EH (cell line): ENCODE measurements at regions not wholly inside any gene's neighbourhood (a gene's known extent, or its start where the extent isn't known, plus 50 kb on each side); places are given as distances from the start of the nearest gene placed in this dataset.

Source experiments
- DNase-seq: peaks from one replicate; pipeline ENCODE4 v3.0.0-alpha.2; 2015; ENCODE audit warnings: low read depth

GRCh38 chr3:68467465-68467864 lies 464.9 kb downstream of the TAFA4 start:
- DNase-seq, result no peak

DNA sequence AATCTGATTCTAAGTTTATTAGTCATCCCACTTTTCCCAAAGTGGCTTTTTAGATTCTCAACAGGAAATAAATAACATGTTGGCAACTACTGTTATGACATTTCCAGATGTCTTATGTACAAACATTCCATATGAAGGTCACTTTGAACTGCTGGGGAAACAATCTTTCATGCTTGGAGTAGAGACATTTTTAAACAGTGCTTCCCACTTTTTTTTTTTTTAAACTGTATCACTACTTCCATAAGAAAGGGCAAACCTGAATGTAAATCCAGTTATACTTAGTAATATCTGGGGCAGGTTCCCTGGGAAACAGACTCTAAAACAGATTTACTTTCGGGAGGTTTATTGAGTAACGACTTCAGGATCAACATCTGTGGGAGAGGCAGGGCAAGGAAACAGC lies 473.8 kb downstream of the TAFA4 start:
- no peak for DNase-seq

DNA sequence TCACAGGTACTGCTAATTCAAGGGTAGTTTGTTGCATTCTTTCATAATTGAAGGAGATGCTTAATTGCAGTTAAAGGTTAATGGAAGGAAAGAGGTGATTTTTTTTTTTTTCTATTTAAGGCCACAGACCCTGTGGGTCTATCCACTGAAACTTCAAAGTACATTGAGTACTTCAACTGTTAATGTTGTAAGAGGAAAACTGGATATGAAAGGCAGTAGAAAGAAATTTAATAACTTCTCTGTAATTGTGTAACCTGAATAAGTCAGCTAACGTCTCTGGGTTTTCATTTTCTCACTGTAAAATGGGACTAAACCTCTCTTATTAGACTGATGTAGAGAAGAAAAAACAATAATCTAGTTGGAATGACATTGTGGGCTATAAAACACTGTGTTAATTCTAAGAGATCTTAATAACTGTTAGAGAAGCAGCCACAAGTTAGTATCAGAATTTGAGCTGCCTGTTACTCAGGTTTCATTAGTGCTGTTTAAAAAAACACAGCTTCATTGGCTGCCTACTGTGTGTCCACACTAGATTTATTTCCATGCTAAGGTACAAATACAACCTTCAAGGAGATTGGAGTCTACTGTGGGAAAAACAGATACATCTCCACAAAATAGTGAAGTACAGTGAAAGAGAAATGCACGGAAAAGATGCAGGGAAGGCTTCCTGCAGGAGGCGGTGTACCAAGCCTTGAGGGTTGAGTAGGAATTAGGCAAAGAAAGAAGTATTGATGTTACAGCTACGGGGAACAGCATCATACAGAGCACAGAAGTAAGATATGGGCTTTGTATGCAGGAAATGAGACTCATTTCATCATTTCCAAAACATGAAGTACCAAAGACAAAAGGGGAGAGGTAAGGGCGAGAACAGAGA lies 483.6 kb downstream of the TAFA4 start:
- DNase-seq, result no peak

DNA sequence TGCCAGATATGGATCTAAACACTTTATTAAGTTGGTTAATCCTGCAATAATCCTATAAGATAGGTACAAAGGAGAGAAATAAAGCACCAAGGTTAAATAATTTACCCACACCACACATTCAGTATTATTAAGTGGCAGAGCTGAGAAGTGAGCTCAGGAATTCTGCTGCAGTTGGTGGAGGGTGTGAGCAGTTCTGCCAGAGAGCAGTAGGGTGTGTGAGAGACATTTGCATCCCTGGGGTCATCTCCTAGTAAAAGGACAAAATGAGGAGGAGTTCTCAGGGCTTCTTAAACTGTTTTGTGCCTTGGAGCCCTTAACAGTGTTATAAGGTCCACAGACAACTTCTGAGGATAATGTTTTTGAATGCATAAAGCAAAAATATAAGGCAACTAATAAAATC lies 484.5 kb downstream of the TAFA4 start:
- no peak for DNase-seq

DNA sequence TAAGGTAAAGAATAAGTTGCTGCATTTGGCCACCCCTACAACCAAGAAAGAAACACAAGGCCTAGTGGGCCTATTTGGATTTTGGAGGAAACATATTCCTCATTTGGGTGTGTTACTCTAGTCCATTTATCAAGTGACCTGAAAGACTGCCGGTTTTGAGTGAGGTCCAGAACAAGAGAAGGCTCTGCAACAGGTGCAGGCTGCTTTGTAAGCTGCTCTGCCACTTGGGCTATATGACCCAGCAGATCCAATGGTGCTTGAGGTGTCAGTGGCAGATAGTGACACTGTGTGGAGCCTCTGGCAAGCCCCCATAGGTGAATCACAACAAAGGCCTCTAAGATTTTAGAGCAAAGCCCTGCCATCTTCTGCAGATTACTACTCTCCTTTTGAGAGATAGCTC lies 491.3 kb downstream of the TAFA4 start:
- DNase-seq, result no peak

DNA sequence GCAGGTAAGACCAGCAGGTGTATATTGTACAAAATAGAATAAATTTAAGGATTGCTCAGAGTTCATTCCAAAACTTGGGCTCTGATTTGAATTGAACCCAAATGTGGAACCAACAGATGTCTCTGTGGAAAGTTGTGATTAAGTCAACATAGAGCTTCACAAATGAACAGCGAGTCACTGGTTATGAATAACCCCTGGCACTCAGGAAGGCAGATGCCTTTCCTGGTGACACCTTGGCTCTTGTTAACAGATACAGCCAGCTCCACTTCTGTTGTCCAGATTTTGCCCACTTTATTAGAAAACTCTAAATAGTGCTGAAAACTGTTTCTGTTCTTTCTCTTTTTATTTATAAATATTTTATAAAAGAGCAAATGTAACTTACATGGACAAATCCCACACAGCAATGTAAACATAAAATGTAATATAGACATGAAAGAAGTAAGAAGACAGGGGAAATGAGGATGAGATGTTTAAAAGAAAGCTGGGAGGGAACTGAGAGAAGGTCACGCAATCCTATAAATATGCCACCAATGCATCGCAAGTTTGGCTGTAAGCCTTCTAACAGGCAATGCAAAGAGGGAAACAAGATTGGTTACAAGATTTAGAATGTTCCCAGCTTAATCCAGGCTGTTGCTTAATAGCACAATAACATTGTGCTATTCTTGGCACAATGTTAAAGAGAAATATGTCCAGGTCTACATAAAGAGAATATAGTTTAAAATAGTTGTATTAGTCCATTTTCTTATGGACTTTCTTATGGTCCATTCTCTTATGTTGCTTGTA lies 495.5 kb downstream of the TAFA4 start:
- no peak for DNase-seq

- no peak for DNase-seq
These were observed 503.9 kb downstream of the TAFA4 start for GRCh38 chr3:68428495-68428894.

- no peak for DNase-seq
These were observed 507.4 kb downstream of the TAFA4 start for GRCh38 chr3:68424796-68425460.

- DNase-seq, result no peak
These were observed 523.7 kb downstream of the TAFA4 start for GRCh38 chr3:68408626-68409025.

- no peak for DNase-seq
These were observed 528.6 kb downstream of the TAFA4 start for GRCh38 chr3:68403741-68404140.

GRCh38 chr3:68402235-68402918 lies 530.0 kb downstream of the TAFA4 start:
- no peak for DNase-seq

DNA sequence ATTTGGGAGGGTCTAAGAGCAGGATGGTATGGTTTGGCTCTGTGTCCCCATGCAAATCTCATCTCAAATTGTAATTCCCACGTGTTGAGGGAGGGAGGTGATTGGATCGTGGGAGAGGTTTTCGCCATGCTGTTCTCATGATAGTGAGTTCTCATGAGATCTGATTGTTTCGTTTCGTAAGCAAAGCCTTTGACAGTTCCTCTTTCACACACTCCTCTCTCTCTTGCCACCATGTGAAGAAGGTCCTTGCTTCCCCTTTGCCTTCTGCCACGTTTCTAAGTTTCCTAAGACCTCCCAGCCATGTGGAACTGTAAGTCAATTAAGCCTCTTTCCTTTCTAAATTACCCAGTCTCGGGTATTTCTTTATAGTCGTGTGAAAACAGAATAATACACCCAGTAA lies 553.7 kb downstream of the TAFA4 start:
- no peak for DNase-seq

- DNase-seq, result no peak
These were observed 558.6 kb downstream of the TAFA4 start for GRCh38 chr3:68373727-68374126.

DNA sequence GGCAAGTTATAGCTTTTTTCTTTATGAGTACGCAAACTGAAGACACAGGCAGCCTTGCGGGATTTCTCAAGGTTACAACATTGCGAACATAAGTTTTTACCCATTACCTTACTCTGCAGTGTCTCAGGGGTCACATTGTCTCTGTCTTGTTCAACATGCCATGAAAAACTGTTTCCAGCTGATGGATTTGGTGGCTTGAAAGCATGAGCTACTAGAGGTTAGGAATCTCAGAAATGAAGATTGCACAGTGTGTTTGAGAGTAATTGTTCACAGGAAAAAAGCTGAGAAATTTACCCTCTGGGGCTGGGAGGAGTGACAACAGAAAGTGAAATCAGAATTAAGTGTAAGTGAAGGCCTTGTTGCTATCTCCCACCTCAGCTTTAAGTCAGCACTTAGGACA lies 568.6 kb downstream of the TAFA4 start:
- no peak for DNase-seq

DNA sequence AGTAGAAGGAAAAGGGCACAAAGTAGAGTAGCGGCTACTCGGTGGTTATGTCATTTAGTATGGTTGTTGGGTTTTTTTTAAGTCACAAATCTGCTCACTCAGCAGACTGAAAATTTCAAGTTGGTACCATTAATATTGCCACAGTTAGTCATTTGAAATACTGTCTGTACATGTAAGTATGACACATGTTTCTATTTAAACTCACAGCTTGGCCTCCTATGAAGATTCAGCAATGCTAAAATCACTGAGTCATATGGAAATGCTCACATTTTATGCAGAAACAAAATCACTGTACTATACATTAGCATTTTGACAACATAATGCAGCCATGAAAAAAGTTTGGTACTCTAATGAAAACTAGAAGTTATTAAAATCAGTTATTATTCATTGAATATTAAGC lies 571.9 kb downstream of the TAFA4 start:
- DNase-seq, result no peak

DNA sequence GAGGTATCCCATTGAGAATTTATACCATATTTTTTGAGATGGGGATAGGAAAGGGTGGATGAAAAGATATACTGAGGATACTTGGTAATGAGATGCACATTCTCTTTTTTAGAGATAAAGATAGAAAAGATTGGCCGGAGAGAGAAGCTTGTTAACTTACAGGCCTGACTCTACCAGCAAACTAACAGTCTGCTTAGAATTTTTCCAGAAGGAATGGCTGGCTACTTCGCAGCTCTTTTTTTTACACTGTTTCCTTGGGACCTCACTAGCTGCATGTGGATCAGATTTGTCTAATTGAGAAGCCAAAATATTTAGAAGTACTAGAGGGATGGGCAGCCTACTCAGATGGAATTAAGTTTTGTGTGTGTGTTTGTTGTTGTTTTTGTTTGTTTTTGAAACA lies 586.6 kb downstream of the TAFA4 start:
- no peak for DNase-seq

GRCh38 chr3:68342426-68342825 lies 589.9 kb downstream of the TAFA4 start:
- no peak for DNase-seq

GRCh38 chr3:68336042-68336441 lies 596.3 kb downstream of the TAFA4 start:
- DNase-seq, result no peak

- no peak for DNase-seq
These were observed 597.9 kb downstream of the TAFA4 start for GRCh38 chr3:68334367-68334986.

- DNase-seq, result no peak
These were observed 604.3 kb downstream of the TAFA4 start for GRCh38 chr3:68328049-68328448.

- no peak for DNase-seq
These were observed 616.4 kb downstream of the TAFA4 start for GRCh38 chr3:68315964-68316363.

- DNase-seq, result no peak
These were observed 616.8 kb downstream of the TAFA4 start for GRCh38 chr3:68315546-68315945.
